Head of caudate nucleus (tissue), 42 donors: ENCODE measurements at regions not wholly inside any gene's neighbourhood (a gene's known extent, or its start where the extent isn't known, plus 50 kb on each side); places are given as distances from the start of the nearest gene placed in this dataset.

Experiments used
- DNase-seq, 42 donors: peaks; one replicate each; pipeline versions ENCODE4 v3.0.0 to v3.0.0-alpha.2; 2020 to 2021; ENCODE audit warnings: mixed read lengths in 7 of 42
- intact Hi-C: fragments of 100-400 bp; cut with DNase I; formaldehyde crosslinking; loops from one replicate; pipeline ENCODE4 v1.15.0; 2022

- no peak for DNase-seq
- intact Hi-C loops, result no loop called here
Observed at GRCh38 chr11:19506816-19507486, 205.7 kb upstream of the NAV2 start.

GRCh38 chr11:19502691-19503253 is 209.9 kb upstream of the NAV2 start:
- intact Hi-C loops, result no loop called here
- no peak for DNase-seq

DNA sequence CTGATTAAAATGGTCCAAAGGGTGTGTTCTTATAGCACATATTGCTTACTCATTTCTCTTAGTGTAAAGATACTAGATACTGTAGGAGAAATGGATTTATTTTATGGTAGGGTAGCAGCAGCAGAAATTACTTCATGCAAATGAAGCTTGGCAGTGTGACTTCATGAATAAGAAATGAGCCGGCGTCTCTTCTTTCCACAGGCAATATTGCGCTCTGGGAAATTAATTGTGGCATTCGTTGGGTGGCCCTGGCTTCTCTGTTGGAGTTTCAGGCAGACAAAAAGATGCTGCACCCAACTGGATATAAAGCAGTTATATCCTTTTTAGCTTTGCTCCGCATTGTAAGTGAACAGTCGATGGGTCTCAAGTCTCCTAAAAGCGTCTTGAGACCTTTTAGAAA is 211.0 kb upstream of the NAV2 start:
- intact Hi-C loops, result no loop called here
- no peak for DNase-seq

GRCh38 chr11:19499999-19500398 is 212.6 kb upstream of the NAV2 start:
- DNase-seq, result no peak
- intact Hi-C loops, result no loop called here

- intact Hi-C loops, result no loop called here
- no peak for DNase-seq
Observed at GRCh38 chr11:19499026-19499669, 213.5 kb upstream of the NAV2 start.

DNA sequence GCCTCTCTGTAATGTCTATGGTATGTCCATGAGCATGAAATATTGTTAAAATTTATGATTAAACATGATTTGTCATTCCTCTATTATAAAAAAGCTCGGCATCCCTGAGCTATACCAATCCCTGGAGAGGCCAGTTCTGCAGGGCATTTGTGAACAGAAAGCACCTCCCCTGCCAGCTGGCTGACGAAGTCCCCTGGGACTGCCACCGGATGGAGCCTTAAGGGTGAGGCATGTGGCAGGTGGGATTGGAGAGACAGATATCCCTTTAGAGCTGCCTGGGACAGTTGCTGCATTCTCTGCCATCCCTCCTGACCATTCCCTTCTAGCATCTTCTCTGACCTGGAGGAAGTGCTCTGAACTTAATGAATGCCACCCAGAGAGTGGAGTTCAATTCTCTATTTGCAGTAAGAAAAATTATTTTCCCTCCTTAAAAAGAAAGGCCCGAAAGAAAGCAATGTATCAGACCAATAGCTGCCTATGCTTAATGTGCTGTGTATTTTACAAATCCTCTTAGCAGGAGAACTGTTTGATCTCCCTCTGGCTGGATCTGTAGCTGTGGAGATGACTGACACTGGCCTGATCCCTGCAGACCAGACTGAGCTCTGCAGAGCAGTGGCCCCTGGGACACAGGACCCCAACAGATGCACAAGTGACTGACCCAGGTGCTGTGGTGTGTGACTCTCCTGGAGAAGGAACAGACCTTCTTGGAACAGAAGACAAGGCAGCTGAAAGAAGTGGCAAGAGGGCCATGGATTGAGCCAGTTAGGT is 219.0 kb upstream of the NAV2 start:
- DNase-seq, result no peak
- intact Hi-C loops, result no loop called here

DNA sequence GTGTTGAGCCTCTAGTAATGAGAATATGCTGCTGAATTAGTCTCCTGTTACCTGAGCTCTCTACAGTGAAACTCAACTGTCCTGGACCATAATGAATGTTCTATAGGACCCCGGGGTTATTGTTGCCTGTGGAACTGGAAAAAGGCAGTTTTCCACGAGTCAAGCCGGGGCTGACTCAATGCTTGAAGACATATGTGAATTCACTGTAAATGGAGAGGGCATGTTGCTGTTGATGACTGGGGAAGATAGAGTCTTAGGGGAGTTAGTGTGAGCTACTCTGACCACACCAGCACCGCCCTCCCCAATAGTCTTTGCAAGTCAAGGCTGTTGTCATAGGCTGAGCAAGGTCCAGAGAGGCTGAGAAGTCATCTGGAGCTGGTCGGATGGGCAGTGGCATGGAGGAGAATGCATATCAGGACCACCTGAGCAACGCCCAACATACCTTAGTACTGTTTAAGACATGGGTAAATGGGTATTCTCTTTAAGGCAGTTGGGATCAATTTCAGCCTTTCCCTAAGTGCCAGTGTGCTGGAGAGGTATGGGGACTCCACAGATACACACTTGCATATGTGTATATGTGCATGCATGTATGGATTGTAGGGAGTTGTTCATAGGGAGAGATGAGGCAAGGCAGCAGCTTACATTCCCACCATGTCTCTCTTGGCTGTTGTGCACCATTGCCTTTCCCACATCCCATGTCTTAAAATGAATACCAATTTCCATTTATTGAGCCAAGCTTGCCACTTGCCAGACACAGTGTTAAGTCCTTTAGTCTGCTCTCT is 230.1 kb upstream of the NAV2 start:
- intact Hi-C loops, result no loop called here
- no peak for DNase-seq

DNA sequence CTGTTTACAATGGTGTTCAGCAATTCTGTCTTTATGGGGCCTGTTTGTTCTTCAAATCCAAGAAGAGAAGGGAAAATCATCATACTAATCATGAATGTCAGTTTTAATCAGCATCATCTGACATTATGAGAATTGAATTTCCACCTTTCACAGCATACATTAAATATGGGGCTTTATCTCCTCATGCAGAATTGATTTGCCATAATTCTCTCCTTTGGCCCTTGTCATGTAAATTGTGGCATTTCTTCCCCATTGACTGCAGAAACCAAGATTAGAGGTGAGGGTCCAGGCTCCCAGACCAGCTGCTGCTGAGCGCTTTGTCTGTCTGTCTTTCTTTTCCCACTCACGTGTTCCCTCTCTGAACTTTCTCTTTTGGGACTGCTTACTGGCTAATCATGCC is 232.1 kb upstream of the NAV2 start:
- no peak for DNase-seq
- intact Hi-C loops, result no loop called here

DNA sequence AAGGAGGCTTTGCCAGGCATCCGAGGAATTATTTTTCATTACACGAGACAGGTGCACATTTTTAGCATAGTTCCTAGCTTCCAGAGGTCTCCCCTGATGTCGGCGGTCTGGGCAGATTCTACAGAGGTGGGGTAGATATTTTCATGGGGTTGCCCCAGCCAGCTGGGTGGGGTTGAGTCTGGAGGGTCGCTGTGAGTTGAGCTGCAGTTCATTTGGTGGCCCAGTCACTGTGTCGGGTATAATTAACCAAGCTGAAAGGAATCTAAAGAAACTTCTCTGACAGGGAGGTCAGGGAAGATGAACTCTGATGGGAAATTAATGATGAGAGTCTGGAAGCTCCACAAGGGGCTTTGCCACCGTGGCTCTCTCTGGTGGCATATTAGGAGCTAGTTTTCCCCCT is 233.7 kb upstream of the NAV2 start:
- intact Hi-C loops, result no loop called here
- no peak for DNase-seq

GRCh38 chr11:19474954-19475721 is 234.4 kb upstream of the E2F8 start:
- DNase-seq, result peak; percentile 40 to 88 (median 72)
- intact Hi-C loops, result no loop called here

GRCh38 chr11:19474211-19474610 is 233.5 kb upstream of the E2F8 start:
- intact Hi-C loops, result no loop called here

DNA sequence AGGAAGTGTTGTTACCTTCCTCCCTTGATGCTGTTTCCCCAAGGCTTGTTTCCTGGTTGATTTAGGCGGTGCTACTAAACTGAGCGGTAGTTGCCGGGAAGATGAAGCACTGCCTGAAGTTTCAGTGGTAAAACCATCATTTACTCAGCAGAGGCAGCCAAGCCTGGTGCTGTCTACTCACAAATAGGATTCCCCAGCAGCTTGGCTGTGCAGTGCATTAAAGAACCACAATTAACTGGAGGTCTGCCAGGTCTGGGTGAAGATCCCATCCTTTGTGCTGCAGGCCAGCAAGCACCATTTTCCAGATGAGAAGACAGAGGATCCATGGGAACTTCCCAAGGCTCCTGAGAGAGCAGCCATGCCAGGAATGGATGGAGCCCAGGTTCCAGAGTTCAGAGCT is 231.9 kb upstream of the E2F8 start:
- intact Hi-C loops, result no loop called here
- DNase-seq, result no peak

More at GRCh38 chr11:19474211-19474610, 233.5 kb upstream of the E2F8 start:
- no peak for DNase-seq

DNA sequence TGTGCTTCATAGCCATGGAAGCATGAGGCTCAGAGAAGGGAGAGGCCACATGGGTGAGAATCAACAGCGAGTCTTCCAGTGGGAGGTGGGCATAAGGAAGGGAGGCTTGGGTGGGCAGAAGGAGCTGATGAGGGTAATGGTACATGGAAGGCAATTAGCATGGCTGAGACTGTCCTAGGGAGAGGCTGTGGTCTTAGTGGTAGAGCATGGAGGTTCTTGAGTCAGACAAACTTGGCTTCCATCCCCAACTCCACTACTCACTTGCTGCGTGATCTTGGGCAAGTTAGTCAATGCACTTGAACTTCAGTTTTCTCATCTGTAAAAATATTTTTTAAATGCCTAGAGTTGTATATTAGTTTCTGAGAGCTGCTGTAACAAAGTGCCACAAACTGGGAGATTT is 227.2 kb upstream of the E2F8 start:
- intact Hi-C loops, result no loop called here
- DNase-seq, result no peak

DNA sequence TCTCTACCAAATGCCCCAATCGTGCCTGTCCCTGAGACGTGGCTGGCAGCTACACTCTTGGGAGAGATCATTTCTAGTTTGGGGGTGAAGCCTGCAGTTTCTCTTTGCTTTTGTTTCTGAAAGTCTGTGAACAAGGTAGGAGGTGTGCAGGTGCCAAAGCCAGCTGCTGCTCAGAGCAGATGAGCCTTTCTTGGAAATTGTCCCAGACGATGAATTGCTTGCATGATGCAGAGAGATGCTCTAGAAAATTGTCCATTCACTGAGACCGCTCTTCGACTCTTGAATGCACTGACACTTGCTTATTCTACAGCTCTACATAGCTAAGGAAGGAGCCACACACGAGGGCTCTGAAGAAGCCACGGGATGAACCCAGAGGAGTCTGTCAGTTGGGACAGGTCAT is 225.6 kb upstream of the E2F8 start:
- peak in 2 of 42 donors; percentile 12 to 13 for DNase-seq
- intact Hi-C loops, result no loop called here

DNA sequence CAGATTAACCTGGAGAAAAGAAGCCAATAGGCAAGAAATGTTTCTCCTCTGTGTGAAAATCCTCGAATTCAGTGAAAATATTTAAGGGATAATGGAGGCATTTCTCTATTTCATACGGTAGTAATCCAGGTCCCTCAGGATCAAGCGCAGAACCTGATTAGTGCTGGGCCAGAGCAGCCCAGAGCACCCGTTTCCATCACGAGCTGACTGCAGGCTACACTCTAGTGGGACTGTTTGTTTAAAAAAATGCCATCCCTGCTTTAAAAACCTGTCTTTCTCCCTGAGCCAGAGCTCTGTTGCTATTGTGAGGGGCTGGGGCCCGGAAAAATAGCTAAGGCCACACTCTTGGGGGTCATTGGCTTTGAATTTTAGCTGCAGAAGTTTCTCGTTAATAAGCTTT is 223.2 kb upstream of the E2F8 start:
- intact Hi-C loops, result no loop called here
- DNase-seq, result no peak

DNA sequence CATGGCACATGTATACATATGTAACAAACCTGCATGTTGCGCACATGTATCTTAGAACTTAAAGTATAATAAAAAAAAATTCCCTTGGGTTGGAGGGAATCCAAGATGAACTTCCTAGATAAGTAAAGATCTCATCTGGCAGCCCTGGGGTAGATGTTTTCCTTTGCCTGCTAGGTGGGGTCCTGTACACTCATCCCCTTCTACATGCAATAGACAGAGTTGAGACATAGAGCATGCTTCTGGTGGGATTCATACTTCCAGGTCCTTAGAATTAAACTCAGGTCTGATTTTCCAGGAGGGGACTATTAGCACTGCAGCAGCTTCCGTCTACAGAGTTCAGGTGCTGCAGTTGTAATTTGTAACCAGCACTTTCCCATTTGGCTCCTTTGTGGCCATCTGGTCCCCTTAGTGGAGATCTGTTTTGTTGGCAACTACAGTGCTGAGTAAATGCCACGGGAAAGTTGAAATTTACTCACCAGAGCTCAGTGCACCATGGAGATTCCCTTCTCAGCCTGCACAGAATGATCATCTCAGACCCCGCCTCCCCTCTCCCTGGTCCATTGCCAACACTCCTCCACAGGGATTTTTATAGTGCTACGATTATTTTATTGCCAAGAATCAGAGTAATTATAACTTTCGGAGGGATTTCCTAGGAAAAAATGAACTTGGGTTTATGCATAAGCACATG is 220.1 kb upstream of the E2F8 start:
- DNase-seq, result peak in 2 of 42 donors; percentile 40
- intact Hi-C loops, result no loop called here

GRCh38 chr11:19459240-19459639 is 218.5 kb upstream of the E2F8 start:
- intact Hi-C loops, result no loop called here
- DNase-seq, result no peak

DNA sequence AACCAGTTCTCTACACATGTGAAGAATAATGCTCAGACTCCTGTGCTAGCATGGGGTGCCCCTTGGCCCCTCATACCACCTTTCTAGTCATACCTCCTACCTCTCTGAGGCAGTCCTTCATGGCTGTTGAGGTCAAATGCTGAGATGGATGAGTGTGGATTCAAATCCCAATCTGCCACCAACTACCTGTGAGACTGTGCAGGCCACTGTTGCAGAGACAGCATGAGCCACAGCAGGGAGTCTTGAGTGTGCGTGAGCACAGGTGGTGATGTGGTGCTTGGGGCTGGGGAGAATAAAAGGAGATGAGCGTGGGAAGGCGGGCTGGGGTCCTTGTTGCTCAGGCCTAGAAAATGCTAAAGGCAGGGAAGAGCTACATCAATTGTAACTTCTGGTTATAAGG is 218.0 kb upstream of the E2F8 start:
- no peak for DNase-seq
- intact Hi-C loops, result no loop called here
